Upper lobe of left lung (tissue), 6 donors: ENCODE measurements at regions not wholly inside any gene's neighbourhood (a gene's known extent, or its start where the extent isn't known, plus 50 kb on each side); places are given as distances from the start of the nearest gene placed in this dataset.

ENCODE experiments used
- ATAC-seq, 2 donors: fragments of 200-7000 bp; cut with Tn5 transposase; one replicate each; pipeline ENCODE4 v1.9.1; 2022; ENCODE audit warnings: mild to moderate bottlenecking in 2 of 2, moderate library complexity in 2 of 2; ENCODE audit not compliant: low FRiP score in 2 of 2
- DNase-seq, 2 donors: peaks; one replicate each; pipeline ENCODE4 v3.0.0-alpha.2; 2019 to 2020
- H3K27ac ChIP-seq, 4 donors: fragments of 200-600 bp; sonication (generic); one replicate each; pipeline ENCODE4 v1.5.1; 2016 to 2019
- H3K27me3 ChIP-seq, 4 donors: fragments of 200-600 bp; sonication (generic); one replicate each; pipeline ENCODE4 v1.5.1; 2017 to 2019
- H3K36me3 ChIP-seq, 4 donors: fragments of 200-600 bp; sonication (generic); one replicate each; pipeline ENCODE4 v1.5.1; 2016 to 2019
- H3K4me1 ChIP-seq, 4 donors: fragments of 200-600 bp; sonication (generic); one replicate each; pipeline ENCODE4 v1.5.1; 2018 to 2019
- H3K4me3 ChIP-seq, 4 donors: fragments of 200-600 bp; sonication (generic); one replicate each; pipeline ENCODE4 v1.5.1; 2017 to 2019; ENCODE audit warnings: mild to moderate bottlenecking in 2 of 4, moderate library complexity in 1 of 4
- H3K9me3 ChIP-seq, 4 donors: fragments of 200-600 bp; sonication (generic); one replicate each; pipeline ENCODE4 v1.5.1; 2018 to 2019
- EP300 ChIP-seq, 4 donors: sonication (generic); formaldehyde crosslinking; IDR thresholded peaks; one replicate each; pipeline ENCODE4 v1.5.1; 2017; ENCODE audit warnings: antibody characterized with exemption in 4 of 4, control low read depth in 2 of 4
- POLR2A ChIP-seq, 4 donors: fragments of 450-650 bp; IDR thresholded peaks; one replicate each; pipeline ENCODE4 v1.5.1; 2016 to 2017; ENCODE audit warnings: antibody characterized with exemption in 4 of 4, mild to moderate bottlenecking in 2 of 4
- POLR2AphosphoS5 ChIP-seq, 2 donors: sonication (generic); formaldehyde crosslinking; IDR thresholded peaks; one replicate each; pipeline ENCODE4 v1.5.1; 2017; ENCODE audit warnings: antibody characterized with exemption in 2 of 2
- WGBS, 2 donors: methylation state at CpG; one replicate each; pipeline ENCODE4 v1.1.5; 2017 to 2018; 5-methylcytosine and 5-hydroxymethylcytosine counted together
- TF ChIP-seq, protein P1 (sequence below), 6 experiments: fragments of 450-650 bp in 4 of 6; fragments of 200-600 bp in 2 of 6; sonication (generic) in 2 of 6; IDR thresholded peaks; one replicate each; pipeline ENCODE4 v1.5.1; 2016 to 2019; ENCODE audit warnings: antibody characterized with exemption in 6 of 6
- donor health status: DM: no; HTN: no; CAD: no; lungs with moderate emphysema.
- donor health status: DM: no; HTN: yes; CAD: no; lungs with severe emphysema.

DNA sequence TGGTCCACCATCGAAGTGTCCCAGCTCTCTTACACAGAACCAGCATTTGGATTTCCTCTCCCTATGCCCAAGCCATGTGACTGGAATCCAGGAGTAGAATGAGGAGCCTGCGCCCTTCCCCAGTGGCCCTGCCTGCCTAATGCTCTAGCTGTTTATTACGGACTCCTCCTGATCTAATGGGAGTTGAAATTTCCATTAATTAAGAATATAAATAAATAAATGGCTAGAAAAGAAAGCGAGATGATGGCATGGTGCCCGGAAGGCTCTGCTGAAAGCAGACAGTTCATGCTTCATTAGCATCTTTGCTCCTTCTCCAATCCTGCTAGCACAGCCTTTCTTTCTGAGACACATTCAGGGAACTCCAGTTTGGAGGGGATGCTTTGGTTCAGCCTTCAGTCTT lies 216.2 kb downstream of the SEC16B start:
- ATAC-seq (no peak), DNase-seq (no peak)
- Histone ChIP-seq H3K27ac (no peak overlapping the region), H3K9me3 (no peaks in the 10 kb centered on the region), H3K4me3 (no peak overlapping the region), H3K4me1 (no peaks in the 10 kb centered on the region), H3K27me3 (no peaks in the 10 kb centered on the region), H3K36me3 (no peaks in the 10 kb centered on the region)
- WGBS, 2 donors, result 76% methylated on average over 5 of the region's 5 CpGs
- no peak for TF ChIP-seq EP300 (IDR thresholded peaks at IDR 0.05)
- TF ChIP-seq, protein P1, sequence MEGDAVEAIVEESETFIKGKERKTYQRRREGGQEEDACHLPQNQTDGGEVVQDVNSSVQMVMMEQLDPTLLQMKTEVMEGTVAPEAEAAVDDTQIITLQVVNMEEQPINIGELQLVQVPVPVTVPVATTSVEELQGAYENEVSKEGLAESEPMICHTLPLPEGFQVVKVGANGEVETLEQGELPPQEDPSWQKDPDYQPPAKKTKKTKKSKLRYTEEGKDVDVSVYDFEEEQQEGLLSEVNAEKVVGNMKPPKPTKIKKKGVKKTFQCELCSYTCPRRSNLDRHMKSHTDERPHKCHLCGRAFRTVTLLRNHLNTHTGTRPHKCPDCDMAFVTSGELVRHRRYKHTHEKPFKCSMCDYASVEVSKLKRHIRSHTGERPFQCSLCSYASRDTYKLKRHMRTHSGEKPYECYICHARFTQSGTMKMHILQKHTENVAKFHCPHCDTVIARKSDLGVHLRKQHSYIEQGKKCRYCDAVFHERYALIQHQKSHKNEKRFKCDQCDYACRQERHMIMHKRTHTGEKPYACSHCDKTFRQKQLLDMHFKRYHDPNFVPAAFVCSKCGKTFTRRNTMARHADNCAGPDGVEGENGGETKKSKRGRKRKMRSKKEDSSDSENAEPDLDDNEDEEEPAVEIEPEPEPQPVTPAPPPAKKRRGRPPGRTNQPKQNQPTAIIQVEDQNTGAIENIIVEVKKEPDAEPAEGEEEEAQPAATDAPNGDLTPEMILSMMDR (IDR thresholded peaks at IDR 0.05), result no peak
- TF ChIP-seq POLR2AphosphoS5 (IDR thresholded peaks at IDR 0.05), result no peak
- no peak for TF ChIP-seq POLR2A (IDR thresholded peaks at IDR 0.05)

GRCh38 chr1:177748080-177748801 lies 221.6 kb downstream of the SEC16B start:
- no peak for ATAC-seq
- Histone ChIP-seq H3K27me3 (no peaks in the 10 kb centered on the region), H3K4me1 (no peaks in the 10 kb centered on the region), H3K36me3 (no peaks in the 10 kb centered on the region), H3K9me3 (no peaks in the 10 kb centered on the region), H3K4me3 (no peak overlapping the region), H3K27ac (no peak overlapping the region)
- no peak for DNase-seq
- TF ChIP-seq, protein P1 (IDR thresholded peaks at IDR 0.05), result no peak
- TF ChIP-seq EP300 (IDR thresholded peaks at IDR 0.05) (no peak), POLR2AphosphoS5 (IDR thresholded peaks at IDR 0.05) (no peak), POLR2A (IDR thresholded peaks at IDR 0.05) (no peak)
- WGBS, 2 donors, result 73 to 86% methylated on average over 4 of the region's 4 CpGs

- WGBS, 2 donors, result 66 to 82% methylated on average over 3 of the region's 3 CpGs
- TF ChIP-seq POLR2AphosphoS5 (IDR thresholded peaks at IDR 0.05) (no peak), POLR2A (IDR thresholded peaks at IDR 0.05) (no peak), EP300 (IDR thresholded peaks at IDR 0.05) (no peak)
- TF ChIP-seq, protein P1 (IDR thresholded peaks at IDR 0.05), result no peak
- DNase-seq (no peak), ATAC-seq (no peak)
- Histone ChIP-seq H3K4me3 (no peak overlapping the region), H3K9me3 (no peaks in the 10 kb centered on the region), H3K27me3 (no peaks in the 10 kb centered on the region), H3K27ac (no peak overlapping the region), H3K36me3 (no peaks in the 10 kb centered on the region), H3K4me1 (no peaks in the 10 kb centered on the region)
Observed at GRCh38 chr1:177746155-177746554, 223.7 kb downstream of the SEC16B start.

GRCh38 chr1:177744906-177745305 lies 225.0 kb downstream of the SEC16B start:
- Histone ChIP-seq H3K4me3 (no peak overlapping the region), H3K36me3 (no peaks in the 10 kb centered on the region), H3K9me3 (no peaks in the 10 kb centered on the region), H3K4me1 (no peaks in the 10 kb centered on the region), H3K27me3 (no peaks in the 10 kb centered on the region), H3K27ac (no peak overlapping the region)
- DNase-seq (no peak), ATAC-seq (no peak)
- WGBS, 2 donors, result 73 to 79% methylated on average over 1 of the region's 1 CpG
- no peak for TF ChIP-seq POLR2AphosphoS5 (IDR thresholded peaks at IDR 0.05)
- TF ChIP-seq POLR2A (IDR thresholded peaks at IDR 0.05), result no peak
- TF ChIP-seq, protein P1 (IDR thresholded peaks at IDR 0.05), result no peak
- no peak for TF ChIP-seq EP300 (IDR thresholded peaks at IDR 0.05)

GRCh38 chr1:177741476-177741875 lies 228.4 kb downstream of the SEC16B start:
- no peak overlapping the region for H3K4me3 ChIP-seq
- TF ChIP-seq POLR2AphosphoS5 (IDR thresholded peaks at IDR 0.05) (no peak), POLR2A (IDR thresholded peaks at IDR 0.05) (no peak), EP300 (IDR thresholded peaks at IDR 0.05) (no peak)
- TF ChIP-seq, protein P1 (IDR thresholded peaks at IDR 0.05), result no peak
- no peaks in the 10 kb centered on the region for H3K4me1 ChIP-seq
- H3K27ac ChIP-seq, result no peak overlapping the region
- no peak for DNase-seq
- 27 to 28% methylated on average over 1 of the region's 1 CpG for WGBS, 2 donors
- no peaks in the 10 kb centered on the region for H3K9me3 ChIP-seq
- H3K27me3 ChIP-seq, result no peaks in the 10 kb centered on the region
- no peak for ATAC-seq
- H3K36me3 ChIP-seq, result no peaks in the 10 kb centered on the region
